ENCODE measurements at regions not wholly inside any gene's neighbourhood (a gene's known extent, or its start where the extent isn't known, plus 50 kb on each side); places are given as distances from the start of the nearest gene placed in this dataset.
"Not testable (repeated sequence)": the region's sequence is repeated elsewhere in the genome, so short reads cannot be mapped to it uniquely, and the experiment has no call there.

DNA sequence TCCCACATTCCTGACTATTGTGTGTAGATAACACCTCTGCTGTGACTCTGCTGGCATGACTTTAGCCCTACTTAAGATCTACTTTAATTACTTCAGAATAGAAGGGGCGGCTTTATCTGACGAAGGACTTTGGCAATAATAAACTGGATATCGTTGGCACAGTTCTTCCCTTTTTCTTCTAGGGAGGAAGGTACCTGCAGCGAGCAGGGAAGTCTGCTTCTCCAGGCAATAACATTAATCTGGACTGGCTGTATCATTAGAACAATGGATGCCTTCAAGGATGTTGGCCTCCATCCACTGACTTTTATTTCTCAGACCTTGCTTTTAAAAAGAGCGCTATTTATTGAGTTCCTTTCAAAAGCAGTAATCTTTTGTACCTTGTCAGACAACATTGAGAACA is 172.6 kb upstream of the THSD7A start:
- DNase-seq (ENCODE audit: low spot score), result no peak

DNA sequence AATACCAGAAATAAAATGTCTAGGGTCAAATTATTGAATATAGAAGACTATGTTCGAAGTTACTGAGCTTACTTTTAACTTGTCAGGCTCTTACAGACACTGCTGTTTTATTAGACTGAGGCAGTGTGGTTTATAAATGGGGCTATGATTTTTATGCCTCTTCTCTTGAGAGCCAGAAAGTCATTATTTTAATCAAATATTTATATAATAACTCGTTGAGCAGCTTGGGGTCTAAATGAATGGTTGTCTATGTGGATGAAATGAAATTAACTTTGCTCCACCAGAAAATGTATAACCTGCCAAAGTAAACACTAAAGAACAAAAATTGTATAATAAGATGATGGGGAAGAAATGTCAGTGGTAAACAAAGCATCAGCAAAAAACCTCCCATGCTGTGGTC is 175.6 kb upstream of the THSD7A start:
- DNase-seq (ENCODE audit: low spot score), result no peak

DNA sequence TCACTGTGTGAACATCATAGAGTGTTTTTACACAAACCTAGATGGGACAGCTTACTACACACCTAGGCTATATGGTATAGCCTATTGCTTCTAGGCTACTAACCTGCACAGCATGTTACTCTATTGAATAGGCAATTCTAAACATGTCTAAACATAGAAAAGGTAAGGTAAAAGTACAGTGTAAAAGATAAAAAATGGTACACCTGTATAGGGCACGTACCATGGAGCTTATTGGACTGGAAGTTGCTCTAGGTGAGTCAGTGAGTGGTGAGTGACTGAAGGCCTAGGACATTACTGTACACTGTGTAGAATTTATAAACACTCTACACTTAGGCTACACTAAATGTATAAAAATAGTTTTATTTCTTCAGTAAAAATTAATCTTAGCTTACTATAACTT is 182.0 kb upstream of the THSD7A start:
- DNase-seq (ENCODE audit: low spot score), result no peak

DNA sequence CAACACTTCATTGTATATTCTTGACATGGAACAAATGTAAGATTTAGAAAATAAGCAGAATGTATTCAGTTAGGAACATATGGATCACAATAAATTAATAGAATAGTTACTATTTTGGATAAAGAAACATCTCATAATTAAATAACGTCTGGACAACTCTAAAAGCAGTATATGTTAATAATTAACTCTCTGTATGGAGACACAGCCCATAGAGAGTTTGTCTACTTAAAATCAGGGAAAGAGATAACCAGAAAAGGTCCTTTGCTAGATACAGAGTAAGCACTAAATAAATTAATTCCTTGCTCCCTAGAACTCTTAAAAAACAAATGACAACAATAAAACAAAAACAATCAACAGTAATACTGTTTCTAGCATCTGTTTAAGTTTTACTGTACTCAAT is 184.4 kb upstream of the THSD7A start:
- no peak for DNase-seq (ENCODE audit: low spot score)

DNA sequence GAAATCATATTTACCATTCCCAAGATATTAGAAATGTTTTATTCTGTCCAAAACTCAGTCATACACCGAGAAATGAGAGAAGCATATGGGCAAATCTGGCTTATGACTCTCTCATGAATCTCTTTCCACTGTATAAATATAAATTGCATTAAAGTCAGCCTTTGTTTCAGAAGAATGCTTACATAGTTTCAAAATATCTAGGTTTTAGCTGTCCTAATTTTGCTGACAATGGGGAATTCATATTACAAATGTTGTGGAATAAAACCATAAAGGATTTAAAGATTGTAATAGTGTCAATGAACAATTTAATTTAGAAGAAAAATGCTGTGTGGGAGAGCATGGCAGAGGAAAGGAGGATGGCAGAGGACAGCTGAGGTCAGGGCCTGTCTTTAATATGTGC is 185.0 kb upstream of the THSD7A start:
- peak; percentile 8 for DNase-seq (ENCODE audit: low spot score)

DNA sequence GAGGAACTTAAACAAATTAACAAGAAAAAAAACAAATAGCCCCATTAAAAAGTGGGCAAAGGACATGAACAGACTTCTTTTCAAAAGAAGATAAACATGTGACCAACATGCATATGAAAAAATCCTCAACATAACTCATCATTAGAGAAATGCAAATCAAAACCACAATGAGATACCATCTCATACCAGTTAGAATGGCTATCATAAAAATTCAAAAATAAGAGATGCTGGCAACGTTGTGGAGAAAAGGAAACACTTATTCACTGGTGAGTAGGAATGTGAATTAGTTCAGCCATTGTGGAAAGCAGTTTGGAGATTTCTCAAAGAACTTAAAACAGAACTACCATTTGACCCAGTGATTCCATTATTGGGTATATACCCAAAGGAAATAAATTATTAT is 189.1 kb upstream of the TMEM106B start:
- DNase-seq (ENCODE audit: low spot score), result not testable (repeated sequence)

DNA sequence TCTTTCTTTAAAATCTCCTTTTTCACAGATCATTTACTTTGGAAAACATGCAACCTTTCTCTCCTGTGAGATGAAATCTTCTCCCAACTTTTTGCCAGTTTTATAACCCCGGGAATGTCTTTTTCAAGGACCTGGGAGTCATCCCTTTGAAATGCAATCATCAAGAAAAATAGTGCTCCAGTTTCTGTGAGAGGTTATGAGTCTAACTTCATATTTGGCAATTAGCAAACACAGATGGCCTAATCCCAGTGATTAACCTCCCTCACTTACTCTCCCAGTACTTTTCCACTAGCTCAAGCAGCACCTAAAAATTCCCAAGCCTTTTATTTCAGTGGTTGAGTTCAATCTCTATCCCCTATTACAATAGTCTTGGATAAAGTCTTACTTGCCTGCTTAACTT is 185.8 kb upstream of the TMEM106B start:
- DNase-seq (ENCODE audit: low spot score), result no peak

DNA sequence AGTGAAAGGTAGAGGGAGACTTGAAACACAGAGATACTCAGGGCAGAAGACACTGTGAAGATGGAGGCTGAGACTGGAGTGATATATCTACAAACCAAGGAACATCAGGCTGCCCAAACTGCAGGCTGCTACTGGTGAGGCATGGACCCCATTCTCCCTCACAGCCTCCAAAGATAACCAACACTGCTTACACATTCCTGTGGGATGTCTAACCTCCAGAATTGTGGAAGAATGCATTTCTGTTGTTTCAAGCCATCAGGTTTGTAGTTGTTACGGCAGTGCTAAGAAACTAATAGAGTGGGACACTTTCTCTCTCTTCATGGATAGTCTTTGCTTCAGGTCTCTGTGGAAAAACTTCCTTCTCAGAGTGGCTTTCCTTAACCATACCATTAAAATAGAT is 182.6 kb upstream of the TMEM106B start:
- DNase-seq (ENCODE audit: low spot score), result no peak

DNA sequence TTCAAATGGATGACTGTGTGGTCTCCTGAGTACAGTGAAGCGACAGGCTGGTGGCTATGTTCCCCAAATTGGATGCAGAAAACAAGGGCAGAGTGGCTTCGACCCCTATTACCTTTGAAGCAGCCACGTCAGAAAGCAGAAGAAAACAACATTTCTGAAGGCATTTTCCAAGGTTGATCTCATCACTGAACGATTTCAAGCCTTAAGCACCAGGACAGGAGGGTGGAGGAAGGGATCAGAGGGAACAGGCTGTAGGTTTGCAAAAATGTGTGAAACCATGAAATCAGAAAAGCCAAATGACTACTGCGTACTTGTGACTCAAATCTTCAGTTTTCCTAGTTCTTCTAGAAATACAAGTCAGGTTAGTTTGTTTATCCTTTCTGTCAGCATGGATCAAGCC is 181.0 kb upstream of the TMEM106B start:
- no peak for DNase-seq (ENCODE audit: low spot score)

DNA sequence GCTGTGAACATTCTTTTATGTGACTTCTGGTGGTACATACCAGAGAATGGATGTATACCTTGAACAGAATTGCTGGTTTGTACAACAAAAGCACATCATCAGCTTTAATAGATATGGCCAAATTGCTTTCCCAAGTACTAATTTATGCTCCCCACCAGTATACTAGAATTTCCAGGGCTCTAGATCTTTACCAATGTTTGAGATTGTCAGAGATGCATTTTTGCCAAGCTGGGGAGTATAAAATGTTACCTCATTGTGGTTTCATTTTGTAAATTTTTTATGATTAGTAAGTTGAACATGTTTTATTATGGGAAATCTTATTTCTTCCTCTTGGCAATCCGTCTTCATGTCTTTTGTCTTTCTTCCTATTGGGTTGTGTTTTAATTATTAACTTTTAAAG is 179.9 kb upstream of the TMEM106B start:
- no peak for DNase-seq (ENCODE audit: low spot score)

DNA sequence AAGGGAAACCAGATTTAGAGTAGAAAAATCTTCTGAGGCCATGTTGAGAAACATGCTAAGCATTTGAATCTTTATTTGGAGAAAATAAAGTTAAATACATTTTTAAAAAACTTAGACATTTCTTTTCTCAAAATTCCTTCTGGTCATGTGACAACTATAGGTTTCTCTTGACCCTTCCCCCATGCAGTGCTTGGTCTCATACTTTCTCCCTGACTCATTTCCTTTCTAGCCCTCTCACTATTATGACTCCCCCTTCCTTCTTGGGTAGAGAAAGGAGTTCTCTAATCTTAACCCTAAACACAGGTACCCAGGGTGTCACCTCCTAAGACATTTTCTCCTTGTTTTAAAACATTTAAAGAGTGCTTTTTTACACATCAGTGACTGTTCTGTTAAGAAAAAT is 179.5 kb upstream of the TMEM106B start:
- peak; percentile 10 for DNase-seq (ENCODE audit: low spot score)

DNA sequence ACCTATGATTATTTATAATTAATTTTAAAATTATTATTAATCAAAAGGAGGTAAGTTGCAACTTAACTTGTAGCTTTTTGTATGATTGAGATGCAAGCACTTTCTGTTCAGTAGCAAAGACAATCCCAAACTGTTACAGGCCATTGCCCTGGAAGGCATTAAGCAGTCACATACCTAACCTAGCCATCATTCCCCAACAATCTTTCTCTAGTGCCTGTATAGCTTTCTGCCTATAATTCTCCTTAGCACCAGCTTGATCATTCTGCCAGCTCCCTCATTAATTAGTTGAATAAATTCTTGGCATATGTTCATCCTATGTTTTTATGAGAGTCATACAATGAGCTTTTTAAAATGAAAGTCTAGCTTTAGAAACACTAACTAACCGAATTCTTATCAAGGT is 178.9 kb upstream of the TMEM106B start:
- no peak for DNase-seq (ENCODE audit: low spot score)

DNA sequence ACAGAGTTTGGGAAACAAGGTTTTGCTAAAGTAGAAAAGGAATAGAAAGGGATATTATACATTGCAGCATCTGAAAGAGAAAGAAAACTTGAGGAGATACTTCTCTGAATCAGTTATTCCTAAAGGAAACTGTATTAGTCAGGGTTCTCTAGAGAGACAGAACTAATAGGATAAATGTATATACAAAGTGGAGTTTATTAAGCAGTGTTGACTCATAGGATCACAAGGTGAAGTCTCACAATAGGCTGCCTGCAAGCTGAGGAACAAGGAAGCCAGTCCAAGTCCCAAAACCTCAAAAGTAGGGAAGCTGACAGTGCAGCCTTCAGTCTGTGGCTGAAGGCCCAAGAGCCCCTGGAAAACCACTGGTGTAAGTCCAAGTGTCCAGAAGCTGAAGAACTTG is 167.6 kb upstream of the TMEM106B start:
- DNase-seq (ENCODE audit: low spot score), result not testable (repeated sequence)

DNA sequence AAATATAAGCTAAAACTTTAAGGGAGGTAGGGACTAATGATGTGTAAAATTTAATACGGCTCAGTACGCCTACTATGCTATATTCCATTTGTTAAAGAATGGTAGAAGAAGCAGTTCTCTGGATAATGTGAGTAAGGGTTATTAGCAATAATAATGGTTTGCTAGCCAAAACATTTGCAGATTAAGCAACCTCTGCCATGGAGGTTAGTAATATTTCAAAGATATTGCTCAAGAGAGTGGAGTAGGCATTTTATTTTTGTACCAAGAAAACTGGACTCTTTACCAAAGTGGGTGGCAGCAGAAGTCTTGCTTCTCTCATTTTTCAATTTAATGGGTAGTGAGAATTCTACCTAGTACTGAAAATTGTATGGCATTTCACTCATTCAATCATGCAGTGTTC is 158.9 kb upstream of the TMEM106B start:
- DNase-seq (ENCODE audit: low spot score), result no peak

DNA sequence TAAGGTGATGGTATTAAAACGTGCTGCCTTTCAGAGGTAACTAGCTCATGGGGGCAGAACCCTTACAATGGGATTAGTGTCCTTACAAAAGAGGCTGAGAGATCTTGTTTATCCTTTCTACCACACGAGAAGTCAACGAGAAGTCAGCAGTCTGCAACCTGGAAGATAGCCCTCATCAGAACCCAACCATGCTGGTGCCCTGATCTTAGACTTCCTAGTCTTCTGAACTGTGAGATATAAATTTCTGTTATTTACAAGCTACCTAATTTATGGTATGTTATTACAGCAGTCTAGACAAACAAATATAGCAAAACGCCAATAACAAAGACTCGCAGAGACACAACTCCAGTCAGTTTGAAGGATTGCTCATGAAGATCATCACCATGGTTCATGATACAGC is 157.5 kb upstream of the TMEM106B start:
- DNase-seq (ENCODE audit: low spot score), result no peak

DNA sequence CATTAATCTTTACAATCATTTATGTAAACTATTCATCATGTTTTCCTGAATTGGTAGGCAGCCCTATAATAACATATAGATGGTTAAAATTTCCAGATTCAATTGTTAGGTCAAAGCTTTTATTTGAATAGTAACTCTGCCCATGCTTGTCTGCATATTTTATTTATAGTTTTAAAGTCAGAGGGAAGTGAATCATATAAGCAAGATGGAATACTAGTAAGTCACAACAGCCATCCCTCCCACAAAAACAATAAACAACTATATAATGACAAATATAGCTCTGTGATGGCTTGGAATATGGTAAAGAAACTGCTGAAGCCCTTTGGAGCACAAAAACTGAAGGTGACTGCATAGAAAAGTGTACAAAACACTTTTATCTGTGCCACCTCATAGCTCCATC is 156.3 kb upstream of the TMEM106B start:
- no peak for DNase-seq (ENCODE audit: low spot score)

DNA sequence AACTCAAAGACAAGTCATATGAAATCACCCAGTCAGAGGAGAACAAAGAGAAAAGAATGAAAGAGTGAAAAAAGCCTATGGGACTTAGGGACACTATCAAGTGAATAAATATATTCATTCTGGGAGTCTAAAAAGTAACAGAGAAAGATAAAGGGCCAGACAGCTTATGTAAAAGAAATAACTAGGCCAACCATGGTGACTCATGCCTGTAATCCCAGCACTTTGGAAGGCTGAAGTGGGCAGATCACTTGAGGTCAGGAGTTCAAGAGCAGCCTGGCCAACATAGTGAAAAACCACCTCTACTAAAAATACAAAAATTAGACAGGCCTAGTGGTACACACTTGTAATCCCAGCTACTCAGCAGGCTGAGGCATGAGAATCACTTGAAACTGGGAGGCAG is 154.7 kb upstream of the TMEM106B start:
- no peak for DNase-seq (ENCODE audit: low spot score)

DNA sequence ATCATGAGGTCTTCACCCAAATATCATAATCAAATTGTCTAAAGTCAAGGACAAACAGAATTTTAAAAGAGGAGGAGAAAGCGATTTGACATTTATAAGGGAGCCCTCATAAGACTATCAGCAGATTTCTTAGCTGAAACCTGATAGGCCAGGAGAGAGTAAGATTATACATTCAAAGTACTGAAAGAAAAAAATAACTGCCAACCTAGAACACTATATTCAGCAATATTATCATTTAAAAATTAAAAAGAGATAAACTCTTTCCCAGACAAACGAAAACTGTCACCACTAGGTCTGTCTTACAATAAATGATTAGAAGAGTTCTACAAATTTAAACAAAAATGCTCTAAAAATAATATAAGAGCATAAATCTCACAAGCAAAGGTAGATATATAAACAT is 154.1 kb upstream of the TMEM106B start:
- no peak for DNase-seq (ENCODE audit: low spot score)

DNA sequence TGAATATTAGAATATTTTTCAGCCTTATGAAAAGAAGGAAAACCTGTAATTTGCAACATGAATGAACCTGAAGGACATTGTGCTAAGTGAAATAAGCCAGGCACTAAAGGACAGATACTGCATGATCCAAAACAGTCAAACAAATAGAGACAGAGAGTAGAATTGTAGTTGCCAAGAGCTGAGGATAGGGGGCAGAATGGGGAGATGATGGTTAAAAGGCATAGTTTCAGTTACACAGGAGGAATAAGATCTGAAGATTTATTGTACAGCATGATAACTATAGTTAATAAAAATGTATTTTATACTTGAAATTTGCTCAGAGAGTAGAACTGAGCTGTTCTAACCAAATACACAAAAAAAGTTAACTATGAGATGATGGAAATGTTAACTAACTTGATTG is 149.0 kb upstream of the TMEM106B start:
- no peak for DNase-seq (ENCODE audit: low spot score)

DNA sequence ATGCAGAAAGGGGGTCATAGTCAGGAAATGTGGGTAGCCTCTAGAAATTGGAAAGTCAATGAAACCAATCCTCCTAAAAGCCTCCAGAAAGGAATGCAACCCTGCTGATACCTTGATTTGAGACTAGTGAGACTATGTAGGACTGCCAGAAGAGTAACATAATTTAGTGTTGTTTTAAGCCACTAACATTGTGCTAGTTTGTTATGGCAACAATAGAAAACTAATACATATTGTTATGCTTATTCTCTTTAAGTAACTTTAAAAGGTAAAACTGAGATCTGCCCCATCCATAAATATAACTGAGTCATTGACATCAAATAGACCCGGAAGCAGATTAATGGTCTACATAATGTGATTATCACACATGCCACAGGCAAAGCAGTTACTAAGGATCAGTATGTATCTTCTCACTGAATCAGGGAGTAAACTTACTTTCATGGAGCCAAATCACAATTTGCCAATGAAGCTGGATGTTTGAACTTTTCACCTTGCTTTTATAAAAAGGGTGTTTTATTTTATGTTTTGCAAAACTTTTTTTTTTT is 146.4 kb upstream of the TMEM106B start:
- DNase-seq (ENCODE audit: low spot score), result peak; percentile 29

DNA sequence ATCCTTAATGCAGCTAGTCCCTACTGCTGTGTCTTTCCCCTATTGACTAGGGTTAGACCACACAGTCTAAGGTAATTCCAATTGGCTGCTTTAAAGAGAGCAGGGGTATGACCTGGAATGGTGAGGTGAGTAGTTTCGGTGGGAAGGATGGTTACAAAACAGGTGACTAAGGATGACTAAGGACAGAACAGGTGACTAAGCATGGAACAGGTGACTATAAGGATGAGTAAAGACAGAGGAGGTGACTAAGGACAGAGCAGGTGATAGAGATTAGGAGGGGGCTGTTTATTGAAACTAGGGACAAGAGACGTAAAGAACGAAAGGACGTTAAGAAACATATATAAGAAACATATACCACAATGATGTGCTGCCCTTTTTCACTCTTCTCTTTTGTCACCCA is 145.1 kb upstream of the TMEM106B start:
- no peak for DNase-seq (ENCODE audit: low spot score)

DNA sequence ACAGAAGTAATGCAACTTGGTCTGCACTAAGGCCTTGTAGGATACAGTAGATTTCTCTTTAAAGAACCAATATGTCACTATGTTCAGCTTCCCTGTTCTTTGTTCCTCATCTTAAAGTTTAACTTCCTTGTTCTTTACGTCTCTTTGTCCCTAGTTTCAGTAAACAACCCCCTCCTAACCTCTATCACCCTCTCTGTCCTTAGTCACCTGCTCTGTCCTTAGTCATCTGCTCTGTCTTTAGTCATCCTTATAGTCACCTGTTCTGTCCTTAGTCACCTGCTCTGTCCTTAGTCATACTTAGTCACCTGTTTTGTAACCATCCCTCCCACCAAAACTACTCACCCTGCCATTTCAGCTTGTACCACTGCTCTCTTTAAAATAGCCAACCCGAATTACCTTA is 144.6 kb upstream of the TMEM106B start:
- DNase-seq (ENCODE audit: low spot score), result no peak

DNA sequence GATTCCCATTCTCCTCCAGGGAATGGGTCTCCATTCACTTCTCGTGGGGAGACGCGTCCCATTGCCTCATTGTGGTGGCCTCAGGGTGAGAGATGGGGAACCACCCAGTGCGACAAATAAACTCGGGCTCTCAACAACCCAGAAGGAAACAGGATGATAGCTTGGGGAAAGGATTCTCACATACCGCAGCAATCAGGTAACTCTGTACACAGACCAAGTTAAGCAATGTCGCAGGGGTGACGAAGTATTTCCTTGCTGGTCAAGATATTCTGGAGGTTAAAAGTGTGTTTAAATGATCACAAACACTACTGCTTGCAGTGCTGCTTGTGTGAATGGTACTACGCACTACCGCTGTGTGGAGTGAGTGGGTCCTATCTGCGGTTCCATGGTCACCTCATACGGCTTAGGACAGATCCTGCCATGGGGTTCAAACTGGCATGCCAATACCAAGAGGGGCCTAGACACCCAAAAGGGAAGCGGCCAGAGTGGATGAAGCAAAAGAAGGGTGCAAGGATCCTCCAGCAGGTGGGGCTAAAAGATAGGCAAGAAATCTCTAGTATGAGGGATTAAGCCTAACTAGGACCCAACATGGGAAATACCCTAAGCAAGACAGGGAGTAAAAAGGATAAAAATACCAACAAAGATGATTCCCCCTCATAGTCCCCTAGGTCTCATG is 143.8 kb upstream of the TMEM106B start:
- peak; percentile 60 for DNase-seq (ENCODE audit: low spot score)

DNA sequence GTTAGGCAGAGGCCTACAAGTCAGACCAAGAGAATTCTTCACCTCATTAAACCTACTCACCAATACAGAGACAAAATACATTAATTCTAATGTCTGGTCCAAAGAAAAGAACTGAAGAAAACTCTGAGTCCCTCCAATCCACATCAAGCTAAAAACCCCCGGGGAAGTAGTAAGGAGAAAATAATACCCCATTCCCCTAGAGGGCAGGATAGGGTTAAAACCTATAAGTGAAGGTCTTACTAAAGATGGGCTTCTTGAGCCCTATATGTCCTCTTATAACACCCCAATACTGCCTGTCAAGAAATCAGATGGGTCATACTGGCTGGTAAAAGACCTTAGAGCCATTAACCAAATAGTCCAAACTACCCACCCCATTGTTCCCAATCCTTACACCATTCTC is 141.3 kb upstream of the TMEM106B start:
- no peak for DNase-seq (ENCODE audit: low spot score)

DNA sequence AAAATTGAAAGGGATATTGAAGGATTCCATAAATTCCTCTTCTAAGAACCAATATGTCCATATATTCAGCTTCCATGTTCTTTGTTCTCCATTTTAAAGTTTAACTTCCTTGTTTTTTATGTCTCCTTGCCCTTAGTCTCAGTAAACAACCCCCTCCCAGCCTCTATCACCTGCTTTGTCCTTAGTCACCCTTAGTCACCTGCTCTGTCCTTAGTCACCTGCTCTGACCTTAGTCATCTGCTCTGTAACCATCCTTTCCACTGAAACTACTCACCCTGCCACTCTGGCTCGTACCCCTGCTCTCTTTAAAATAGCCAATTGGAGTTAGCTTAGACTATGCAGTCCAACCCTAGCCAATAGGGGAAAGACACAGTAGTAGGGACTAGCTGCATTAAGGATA is 136.2 kb upstream of the TMEM106B start:
- no peak for DNase-seq (ENCODE audit: low spot score)

Measured in COLO829 (cell line).